Central memory CD8-positive, alpha-beta T cell (primary cell): ENCODE measurements at regions not wholly inside any gene's neighbourhood (a gene's known extent, or its start where the extent isn't known, plus 50 kb on each side); places are given as distances from the start of the nearest gene placed in this dataset.

Source experiments
- ATAC-seq: fragments of 150-1000 bp; cut with Tn5 transposase; replicated peaks from 2 replicates; pipeline ENCODE4 v1.10.0; 2022; ENCODE audit warnings: mild to moderate bottlenecking, moderate FRiP score, moderate number of reproducible peaks; ENCODE audit not compliant: poor library complexity, severe bottlenecking; ENCODE audit errors: extremely low read depth
- DNase-seq, 2 donors: peaks; one replicate each; pipeline ENCODE4 v3.0.0; 2021; ENCODE audit warnings: low spot score in 2 of 2
- H3K27ac Mint-ChIP-seq: one replicate; pipeline ENCODE4 v1.8.0; 2022; ENCODE audit warnings: low read depth, mild to moderate bottlenecking, moderate library complexity, mixed read lengths
- H3K27me3 Mint-ChIP-seq: one replicate; pipeline ENCODE4 v1.8.0; 2022; ENCODE audit warnings: mixed read lengths
- H3K36me3 Mint-ChIP-seq: one replicate; pipeline ENCODE4 v1.8.0; 2022; ENCODE audit warnings: mild to moderate bottlenecking, moderate library complexity, mixed read lengths; ENCODE audit not compliant: insufficient read depth
- H3K4me1 Mint-ChIP-seq: one replicate; pipeline ENCODE4 v1.8.0; 2022; ENCODE audit warnings: mixed read lengths
- H3K4me3 Mint-ChIP-seq: one replicate; pipeline ENCODE4 v1.8.0; 2022; ENCODE audit warnings: mild to moderate bottlenecking, moderate library complexity, mixed read lengths
- H3K9me3 Mint-ChIP-seq: one replicate; pipeline ENCODE4 v1.8.0; 2022; ENCODE audit warnings: mixed read lengths

- Mint-ChIP-seq H3K27ac (no peak overlapping the region), H3K9me3 (no peaks in the 10 kb centered on the region), H3K27me3 (no peaks in the 10 kb centered on the region), H3K4me1 (peaks cover 16% of the 10 kb centered on the region), H3K4me3 (no peak overlapping the region), H3K36me3 (no peaks in the 10 kb centered on the region)
- ATAC-seq, result no peak
- no peak for DNase-seq
Observed at GRCh38 chr12:24714237-24714636, 234.7 kb downstream of the BCAT1 start.

- H3K27me3 Mint-ChIP-seq, result no peaks in the 10 kb centered on the region
- H3K4me1 Mint-ChIP-seq, result no peaks in the 10 kb centered on the region
- H3K4me3 Mint-ChIP-seq, result no peak overlapping the region
- no peak overlapping the region for H3K27ac Mint-ChIP-seq
- ATAC-seq (no peak), DNase-seq (no peak)
- no peaks in the 10 kb centered on the region for H3K36me3 Mint-ChIP-seq
- no peaks in the 10 kb centered on the region for H3K9me3 Mint-ChIP-seq
Observed at GRCh38 chr12:24711056-24712008, 237.6 kb downstream of the BCAT1 start.

GRCh38 chr12:24709216-24709615 is 239.7 kb downstream of the BCAT1 start:
- no peak overlapping the region for H3K27ac Mint-ChIP-seq
- DNase-seq, result no peak

GRCh38 chr12:24708718-24709117 is 240.2 kb downstream of the BCAT1 start:
- Mint-ChIP-seq H3K27ac (no peak overlapping the region), H3K36me3 (no peaks in the 10 kb centered on the region), H3K4me3 (no peak overlapping the region), H3K4me1 (peaks cover 6% of the 10 kb centered on the region), H3K9me3 (no peaks in the 10 kb centered on the region), H3K27me3 (no peaks in the 10 kb centered on the region)
- DNase-seq, result no peak
- ATAC-seq, result no peak

More at GRCh38 chr12:24709216-24709615, 239.7 kb downstream of the BCAT1 start:
- no peaks in the 10 kb centered on the region for H3K9me3 Mint-ChIP-seq
- no peaks in the 10 kb centered on the region for H3K36me3 Mint-ChIP-seq
- H3K4me1 Mint-ChIP-seq, result peaks cover 6% of the 10 kb centered on the region
- H3K27me3 Mint-ChIP-seq, result no peaks in the 10 kb centered on the region
- ATAC-seq, result no peak
- no peak overlapping the region for H3K4me3 Mint-ChIP-seq

- Mint-ChIP-seq H3K4me3 (no peak overlapping the region), H3K36me3 (no peaks in the 10 kb centered on the region), H3K27ac (no peak overlapping the region), H3K27me3 (no peaks in the 10 kb centered on the region), H3K9me3 (no peaks in the 10 kb centered on the region), H3K4me1 (peaks cover 6% of the 10 kb centered on the region)
- ATAC-seq (no peak), DNase-seq (no peak)
Observed at GRCh38 chr12:24708043-24708442, 240.9 kb downstream of the BCAT1 start.

GRCh38 chr12:24707334-24707733 is 241.6 kb downstream of the BCAT1 start:
- Mint-ChIP-seq H3K9me3 (no peaks in the 10 kb centered on the region), H3K27me3 (no peaks in the 10 kb centered on the region), H3K4me1 (peaks cover 6% of the 10 kb centered on the region), H3K27ac (no peak overlapping the region), H3K4me3 (no peak overlapping the region), H3K36me3 (no peaks in the 10 kb centered on the region)
- DNase-seq (no peak), ATAC-seq (no peak)

GRCh38 chr12:24705741-24706358 is 243.1 kb downstream of the BCAT1 start:
- peaks cover 6% of the 10 kb centered on the region for H3K4me1 Mint-ChIP-seq
- H3K27ac Mint-ChIP-seq, result no peak overlapping the region
- no peak for ATAC-seq
- H3K4me3 Mint-ChIP-seq, result no peak overlapping the region
- H3K9me3 Mint-ChIP-seq, result no peaks in the 10 kb centered on the region
- H3K27me3 Mint-ChIP-seq, result no peaks in the 10 kb centered on the region
- DNase-seq, result no peak
- H3K36me3 Mint-ChIP-seq, result no peaks in the 10 kb centered on the region

- Mint-ChIP-seq H3K4me3 (no peak overlapping the region), H3K36me3 (no peaks in the 10 kb centered on the region), H3K4me1 (peaks cover 6% of the 10 kb centered on the region), H3K27me3 (no peaks in the 10 kb centered on the region), H3K27ac (no peak overlapping the region), H3K9me3 (no peaks in the 10 kb centered on the region)
- no peak for ATAC-seq
- DNase-seq, result no peak
Observed at GRCh38 chr12:24705216-24705615, 243.7 kb downstream of the BCAT1 start.

- Mint-ChIP-seq H3K27ac (no peak overlapping the region), H3K4me1 (peaks cover 6% of the 10 kb centered on the region), H3K27me3 (no peaks in the 10 kb centered on the region), H3K4me3 (no peak overlapping the region), H3K36me3 (no peaks in the 10 kb centered on the region), H3K9me3 (no peaks in the 10 kb centered on the region)
- no peak for DNase-seq
- no peak for ATAC-seq
Observed at GRCh38 chr12:24701343-24701742, 247.6 kb downstream of the BCAT1 start.

GRCh38 chr12:24698972-24699371 is 249.9 kb downstream of the BCAT1 start:
- ATAC-seq, result no peak
- Mint-ChIP-seq H3K27me3 (no peaks in the 10 kb centered on the region), H3K36me3 (no peaks in the 10 kb centered on the region), H3K4me3 (no peak overlapping the region), H3K4me1 (no peaks in the 10 kb centered on the region), H3K9me3 (no peaks in the 10 kb centered on the region), H3K27ac (no peak overlapping the region)
- DNase-seq, result no peak

- Mint-ChIP-seq H3K4me3 (no peak overlapping the region), H3K9me3 (no peaks in the 10 kb centered on the region), H3K4me1 (no peaks in the 10 kb centered on the region), H3K36me3 (peaks cover 2% of the 10 kb centered on the region), H3K27ac (no peak overlapping the region), H3K27me3 (no peaks in the 10 kb centered on the region)
- DNase-seq (no peak), ATAC-seq (no peak)
Observed at GRCh38 chr12:24697769-24698168, 251.1 kb downstream of the BCAT1 start.

- no peak for DNase-seq
- no peak for ATAC-seq
- H3K27ac Mint-ChIP-seq, result no peak overlapping the region
- H3K4me1 Mint-ChIP-seq, result no peaks in the 10 kb centered on the region
- H3K36me3 Mint-ChIP-seq, result peaks cover 2% of the 10 kb centered on the region
- H3K4me3 Mint-ChIP-seq, result no peak overlapping the region
- H3K9me3 Mint-ChIP-seq, result no peaks in the 10 kb centered on the region
- no peaks in the 10 kb centered on the region for H3K27me3 Mint-ChIP-seq
Observed at GRCh38 chr12:24697295-24697694, 251.6 kb downstream of the BCAT1 start.

- H3K36me3 Mint-ChIP-seq, result peaks cover 2% of the 10 kb centered on the region
- H3K9me3 Mint-ChIP-seq, result no peaks in the 10 kb centered on the region
- no peak for DNase-seq
- ATAC-seq, result no peak
- H3K27ac Mint-ChIP-seq, result no peak overlapping the region
- H3K27me3 Mint-ChIP-seq, result no peaks in the 10 kb centered on the region
- H3K4me3 Mint-ChIP-seq, result no peak overlapping the region
- no peaks in the 10 kb centered on the region for H3K4me1 Mint-ChIP-seq
Observed at GRCh38 chr12:24696800-24697199, 252.1 kb downstream of the BCAT1 start.
